HG02571 (cell line): ENCODE measurements at regions not wholly inside any gene's neighbourhood (a gene's known extent, or its start where the extent isn't known, plus 50 kb on each side); places are given as distances from the start of the nearest gene placed in this dataset.
"Not testable (repeated sequence)": the region's sequence is repeated elsewhere in the genome, so short reads cannot be mapped to it uniquely, and the experiment has no call there.

Source experiments
- ATAC-seq: cut with Tn5 transposase; IDR thresholded peaks from one replicate; pipeline ENCODE4 v1.9.1; 2021; ENCODE audit warnings: mild to moderate bottlenecking, moderate library complexity; ENCODE audit not compliant: unreplicated experiment

DNA sequence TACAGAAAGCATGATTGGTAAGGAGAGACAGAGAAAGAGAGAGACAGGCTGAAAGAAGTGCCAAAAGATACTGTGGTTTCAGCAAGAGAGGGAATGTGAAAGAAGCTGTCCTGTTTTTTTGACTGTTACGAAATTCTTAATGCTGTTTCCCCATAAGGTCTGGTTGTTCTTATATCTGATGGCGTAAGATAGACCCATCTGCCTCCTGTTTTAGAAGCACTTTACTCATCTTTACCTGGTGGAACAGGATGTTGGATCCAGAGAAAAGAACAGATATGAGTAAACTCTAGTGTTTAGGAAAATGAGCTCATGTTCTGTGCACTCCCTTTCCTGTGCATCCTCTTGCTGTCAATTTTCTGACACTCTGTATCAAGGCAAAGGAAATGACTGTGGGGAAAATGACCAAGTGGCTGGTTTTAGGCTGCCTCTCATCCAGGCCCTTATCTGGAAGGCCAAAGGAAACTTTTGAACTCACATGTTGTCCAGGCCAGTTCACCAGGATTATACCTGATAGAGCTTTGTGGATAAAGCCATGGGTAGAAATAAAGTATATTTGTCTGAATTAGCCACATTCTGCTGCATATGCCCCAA is 311.7 kb upstream of the HTR2C start:
- ATAC-seq, result no peak

DNA sequence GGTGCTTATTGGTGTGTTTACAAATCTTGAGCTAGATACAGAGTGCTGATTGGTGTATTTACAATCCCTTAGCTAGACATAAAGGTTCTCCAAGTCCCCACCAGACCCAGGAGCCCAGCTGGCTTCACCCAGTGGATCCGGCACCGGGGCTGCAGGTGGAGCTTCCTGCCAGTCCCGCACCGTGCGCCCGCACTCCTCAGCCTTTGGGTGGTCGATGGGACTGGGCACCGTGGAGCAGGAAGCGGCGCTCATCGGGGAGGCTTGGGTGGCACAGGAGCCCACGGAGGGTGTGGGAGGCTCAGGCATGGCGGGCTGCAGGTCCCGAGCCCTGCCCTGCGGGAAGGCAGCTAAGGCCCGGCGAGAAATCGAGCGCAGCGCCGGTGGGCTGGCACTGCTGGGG is 313.5 kb upstream of the HTR2C start:
- ATAC-seq, result not testable (repeated sequence)

DNA sequence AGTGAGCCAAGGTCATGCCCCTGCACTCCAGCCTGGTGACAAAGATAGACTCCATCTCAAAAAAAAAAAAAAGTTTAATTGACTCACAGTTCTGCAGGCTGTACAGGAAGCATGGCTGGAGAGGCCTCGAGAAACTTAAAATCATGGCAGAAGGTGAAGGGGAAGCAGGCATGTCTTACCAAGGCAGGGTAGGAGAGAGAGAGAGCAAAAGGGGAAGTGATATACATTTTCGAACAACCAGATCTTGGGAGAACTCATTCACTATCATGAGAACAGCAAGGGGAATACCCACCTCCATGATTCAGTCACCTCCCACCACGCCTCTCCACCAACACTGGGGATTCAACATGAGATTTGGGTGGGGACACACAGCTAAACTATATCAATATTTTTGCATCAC is 315.2 kb upstream of the HTR2C start:
- no peak for ATAC-seq

DNA sequence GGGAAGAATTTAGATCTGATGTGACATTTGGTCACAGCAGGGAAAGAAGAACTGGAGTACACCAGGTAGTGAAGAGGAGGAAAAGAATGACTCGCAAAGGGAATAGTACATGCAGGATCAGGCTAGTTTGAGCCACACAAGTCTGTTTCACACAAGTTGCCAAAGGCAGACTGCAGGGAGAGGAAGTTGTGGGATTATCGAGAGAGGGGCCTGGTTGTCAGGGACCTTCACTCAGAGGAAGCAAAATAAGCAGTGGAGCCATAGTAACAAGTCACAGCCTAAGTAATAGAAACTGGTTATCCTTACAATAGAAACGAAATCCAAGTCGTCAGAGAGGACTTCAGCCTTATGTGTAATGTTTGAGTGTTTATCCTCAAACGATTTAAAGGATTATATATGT is 316.7 kb upstream of the HTR2C start:
- no peak for ATAC-seq

DNA sequence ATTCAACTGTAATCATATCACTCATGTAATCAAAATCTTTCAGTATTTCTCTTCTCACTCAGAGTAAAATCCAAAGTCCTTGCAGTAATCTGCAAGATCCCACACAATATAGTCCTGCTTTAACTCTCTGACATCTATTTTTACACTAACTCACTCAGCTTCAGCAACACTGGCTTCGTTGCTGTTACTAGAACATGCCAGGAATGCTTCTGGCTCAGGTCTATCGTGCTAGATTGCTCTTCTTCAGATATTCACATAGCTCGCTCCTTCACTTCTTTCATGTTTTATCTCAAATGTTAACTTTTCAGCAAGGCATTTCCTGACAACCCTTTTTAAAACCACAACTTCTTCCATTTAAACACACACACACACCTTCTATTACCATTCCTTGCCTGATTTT is 331.7 kb upstream of the HTR2C start:
- no peak for ATAC-seq

DNA sequence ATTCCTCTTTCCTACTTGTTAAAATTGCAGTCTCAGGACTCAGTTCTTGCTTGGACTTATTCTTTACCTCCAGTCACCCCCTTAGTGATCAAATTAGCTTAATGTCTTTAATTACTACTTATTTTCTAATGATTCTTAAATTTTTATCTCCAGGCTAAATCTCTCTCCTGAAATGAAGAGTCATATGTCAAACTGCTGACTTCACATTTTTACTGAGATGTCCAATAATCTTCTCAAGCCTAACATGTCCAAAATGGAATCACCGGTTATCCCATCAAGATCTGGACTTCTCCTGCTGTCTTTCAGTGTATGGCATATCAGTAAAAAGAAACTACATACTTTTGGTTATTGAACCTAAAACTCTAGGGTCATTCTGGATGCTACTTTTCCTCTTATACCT is 332.3 kb upstream of the HTR2C start:
- no peak for ATAC-seq

DNA sequence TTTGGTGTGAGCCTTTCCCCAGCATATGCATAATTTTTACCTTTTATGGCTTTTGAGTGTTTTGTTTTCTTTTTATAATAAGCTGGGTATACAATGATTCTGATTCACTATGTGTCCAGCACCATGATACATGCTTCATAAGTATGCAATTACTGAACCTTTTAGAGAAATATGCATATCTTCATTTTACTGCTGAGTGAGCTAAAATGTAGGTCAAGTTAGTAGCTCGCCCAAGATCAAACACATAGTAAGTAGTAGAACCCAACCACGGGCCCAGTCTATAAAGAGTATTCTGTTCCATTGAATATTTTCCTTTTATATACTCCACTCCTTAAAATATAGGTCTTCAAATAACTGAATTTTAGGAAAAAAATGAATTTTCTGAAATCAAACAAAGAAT is 362.4 kb upstream of the HTR2C start:
- no peak for ATAC-seq

DNA sequence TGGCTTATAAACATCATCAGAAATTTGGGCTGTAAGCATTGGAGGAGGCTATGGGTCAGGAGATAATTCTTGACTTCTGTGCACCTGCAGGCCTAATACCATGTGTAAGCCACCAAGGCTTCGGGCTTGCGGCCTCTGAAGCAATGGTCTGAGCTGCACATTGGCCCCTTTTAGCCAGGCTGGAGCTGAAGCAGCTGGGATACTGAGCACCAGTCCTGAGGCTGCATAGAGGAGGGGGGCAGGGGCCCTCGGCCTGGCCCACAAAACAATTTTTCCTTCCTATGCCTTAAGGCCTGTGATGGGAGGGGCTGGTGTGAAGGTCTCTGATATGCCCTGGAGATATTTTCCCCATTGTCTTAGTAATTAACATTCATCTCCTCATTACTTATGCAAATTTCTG is 373.0 kb upstream of the HTR2C start:
- ATAC-seq, result no peak

DNA sequence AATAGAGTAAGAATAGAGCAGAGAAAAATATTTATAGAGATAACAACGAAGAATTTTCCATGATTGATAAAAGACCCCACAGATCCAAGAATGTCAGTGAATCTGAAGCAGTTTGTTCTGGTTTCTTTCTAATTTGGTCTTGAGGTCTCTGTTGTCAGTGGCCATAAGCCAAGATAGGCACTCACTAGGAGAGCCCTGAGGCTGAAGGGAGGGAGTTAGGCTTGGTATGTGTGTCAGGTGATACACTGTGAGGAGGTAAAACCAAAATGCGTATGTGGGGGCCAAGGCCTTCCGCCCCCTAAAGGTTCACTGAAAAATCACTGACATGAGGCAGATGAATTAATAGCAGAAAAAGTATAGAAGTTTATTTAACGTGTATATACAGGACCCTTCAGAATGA is 382.3 kb upstream of the HTR2C start:
- no peak for ATAC-seq

DNA sequence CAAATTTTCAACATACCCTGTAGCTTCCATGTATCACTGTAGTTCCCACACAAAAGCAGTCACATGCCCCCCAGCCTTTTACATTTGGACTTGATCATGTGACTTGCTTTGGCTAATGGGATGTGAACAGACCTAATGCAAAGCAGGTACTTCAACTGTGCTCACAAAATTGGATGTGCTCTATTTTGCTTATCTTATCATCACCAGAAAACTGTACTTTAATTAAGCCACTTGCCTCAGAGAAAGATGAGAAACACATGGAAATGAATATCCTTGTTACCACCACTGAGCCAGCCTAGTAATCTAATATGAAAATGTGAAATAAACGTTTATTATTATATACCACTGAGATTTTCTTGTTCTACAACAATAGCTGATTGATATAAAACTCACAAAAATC is 402.7 kb upstream of the HTR2C start:
- no peak for ATAC-seq

DNA sequence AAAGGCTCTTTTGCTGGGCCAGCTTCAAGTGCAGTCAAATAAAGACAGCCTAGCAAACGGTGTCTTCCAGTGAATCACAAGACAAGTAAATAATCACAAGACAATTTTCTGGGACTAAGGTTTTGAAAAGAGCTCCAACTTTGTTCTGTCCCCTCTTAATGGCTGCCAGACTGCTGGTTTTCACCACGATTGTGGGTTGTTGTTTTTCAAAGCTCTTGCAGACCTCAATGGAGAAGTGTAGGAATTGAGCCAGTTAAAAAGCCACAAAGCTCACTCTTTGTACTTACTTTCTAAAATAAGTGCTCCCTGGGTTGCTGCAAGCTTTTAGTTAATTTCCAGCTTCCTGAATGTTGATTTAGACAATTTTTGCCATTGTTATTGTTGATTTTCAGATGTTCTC is 405.8 kb upstream of the HTR2C start:
- no peak for ATAC-seq

DNA sequence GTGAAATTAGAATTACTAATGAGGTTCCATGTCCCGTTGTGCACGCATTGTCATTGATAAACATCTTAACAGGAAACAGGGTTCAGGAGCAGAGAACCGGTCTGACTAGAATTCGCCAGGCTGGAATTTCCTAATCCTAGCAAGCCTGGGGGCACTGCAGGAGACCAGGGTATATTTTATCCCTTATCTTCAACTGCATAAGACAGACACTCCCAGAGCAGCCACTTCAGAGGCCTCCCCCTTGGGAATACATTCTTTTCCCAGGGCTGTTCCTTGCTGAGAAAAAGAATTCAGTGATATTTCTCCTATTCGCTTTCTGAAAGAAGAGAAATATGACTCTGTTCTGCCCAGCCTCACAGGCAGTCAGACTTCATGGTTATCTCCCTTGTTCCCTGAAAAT is 416.6 kb upstream of the HTR2C start:
- not testable (repeated sequence) for ATAC-seq

DNA sequence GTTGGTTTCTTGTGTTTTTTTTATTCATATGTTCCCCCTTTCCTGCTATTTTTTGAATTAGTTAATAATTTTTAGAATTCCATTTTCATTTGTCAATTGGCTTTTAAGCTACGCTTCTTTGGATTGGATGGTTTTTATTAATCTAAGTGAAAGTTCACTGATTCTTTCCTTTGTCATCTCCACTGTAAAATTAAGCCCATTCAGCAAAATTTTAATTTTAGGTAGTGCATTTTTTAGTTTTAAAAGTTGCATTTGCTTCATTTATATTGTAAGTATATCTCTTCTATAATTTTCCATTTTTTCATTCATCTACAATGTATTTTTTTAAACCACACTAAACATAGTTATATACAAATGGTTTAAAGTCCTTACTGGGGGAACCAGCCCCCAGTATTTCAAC is 417.3 kb upstream of the HTR2C start:
- ATAC-seq, result no peak

DNA sequence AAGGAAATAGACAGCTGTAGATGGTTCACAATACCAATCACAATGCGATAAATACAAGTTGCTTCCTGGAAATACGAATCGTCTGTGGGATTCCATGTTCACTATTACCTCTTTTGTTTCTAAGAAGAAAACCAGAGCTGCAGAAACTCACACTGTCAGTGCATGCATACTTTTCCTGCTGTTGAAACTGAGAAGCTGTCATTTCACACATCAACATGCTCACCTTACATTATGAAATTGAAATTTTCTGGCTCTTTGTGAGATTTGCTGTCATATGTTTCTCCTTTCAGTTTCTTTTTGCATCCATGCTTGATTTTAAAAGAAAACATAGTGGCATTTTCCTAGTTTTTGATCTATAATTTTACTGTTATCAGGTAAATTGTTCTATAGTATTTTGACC is 418.3 kb upstream of the HTR2C start:
- ATAC-seq, result no peak

DNA sequence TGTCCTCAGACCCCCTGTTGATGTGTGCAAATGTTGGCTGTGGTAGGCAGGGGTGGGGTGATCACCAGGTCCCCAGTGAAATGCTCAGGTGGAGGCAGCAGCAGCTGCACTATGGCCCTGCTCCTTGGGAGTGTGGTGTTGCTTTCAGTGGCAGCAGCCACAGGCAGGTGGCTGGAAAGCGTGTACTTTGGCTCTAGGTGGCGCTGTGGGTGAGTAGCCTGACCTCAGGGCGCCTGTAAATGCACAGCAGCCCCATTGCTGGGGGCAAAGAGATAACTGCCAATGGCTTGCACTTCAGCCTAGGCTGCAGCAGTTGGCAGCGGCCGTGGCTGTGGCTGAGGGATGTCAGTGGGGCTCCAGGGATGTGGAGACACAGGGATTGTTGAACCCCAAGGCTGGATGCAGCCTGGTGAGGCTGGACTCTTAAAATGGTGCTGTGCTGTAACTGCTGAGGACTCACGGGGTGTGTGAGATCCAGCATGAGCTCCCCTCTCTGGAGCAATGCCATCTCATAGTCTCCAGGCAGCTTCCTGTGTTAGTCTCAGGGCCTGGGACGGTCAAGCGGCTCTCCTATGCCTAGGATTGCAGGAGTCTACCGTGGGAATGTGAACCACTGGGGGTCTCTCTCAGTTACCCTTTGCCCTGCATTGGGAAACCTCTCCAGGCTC is 421.7 kb upstream of the HTR2C start:
- no peak for ATAC-seq

DNA sequence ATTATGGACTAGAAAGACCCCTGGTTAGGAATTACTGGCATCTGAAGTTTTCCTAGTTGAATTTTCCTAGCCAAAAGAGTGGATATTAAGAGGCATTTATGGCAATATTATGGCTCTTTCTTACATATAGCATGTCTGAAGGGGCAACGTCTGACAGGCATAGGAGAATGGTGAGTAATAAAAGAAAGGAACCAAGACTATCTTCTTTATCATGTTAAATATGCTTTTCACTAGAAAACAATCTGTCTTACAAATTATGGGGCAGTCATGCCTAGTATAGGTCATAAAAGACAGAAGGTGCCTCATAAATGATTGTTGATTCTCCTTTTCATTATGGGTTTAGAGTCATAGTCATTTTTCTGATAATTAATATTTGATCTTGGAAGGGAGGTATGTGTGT is 431.1 kb upstream of the HTR2C start:
- no peak for ATAC-seq

DNA sequence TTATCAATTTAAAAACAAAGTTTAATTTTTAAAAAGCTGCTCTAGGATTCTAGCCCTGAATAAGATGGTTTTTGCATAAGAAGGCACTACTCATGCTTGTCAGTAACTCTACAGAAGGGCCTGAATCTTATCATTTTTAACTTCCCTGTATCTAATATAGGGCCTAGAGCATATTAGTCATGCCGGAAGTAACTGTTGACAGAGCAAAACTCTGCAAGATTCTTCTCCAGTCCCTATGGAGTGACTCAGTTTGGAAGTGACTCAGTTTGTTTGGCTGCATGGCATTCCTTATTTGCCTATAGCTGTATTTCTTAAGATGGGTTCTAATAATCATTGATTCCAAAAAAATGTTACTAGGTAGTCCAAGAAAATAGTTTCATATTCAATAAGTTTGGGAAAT is 431.8 kb upstream of the HTR2C start:
- no peak for ATAC-seq

DNA sequence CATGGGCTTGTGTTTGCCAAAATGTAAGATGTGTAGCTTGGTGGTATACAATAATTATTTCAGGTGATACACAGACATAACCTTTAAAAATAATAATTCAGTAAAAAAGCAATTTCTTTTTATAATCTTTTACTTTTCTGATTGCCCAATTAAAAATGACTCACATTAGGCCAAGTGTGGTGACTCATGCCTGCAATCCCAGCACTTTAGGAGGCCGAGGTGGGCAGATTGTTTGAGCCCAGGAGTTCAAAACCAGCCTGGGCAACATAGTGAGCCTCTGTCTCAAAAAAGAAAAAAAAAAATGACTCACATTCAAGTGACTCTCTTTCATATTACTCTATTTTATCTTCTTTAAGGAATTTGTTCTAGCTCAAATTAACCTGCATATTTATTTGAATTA is 449.4 kb upstream of the HTR2C start:
- no peak for ATAC-seq

DNA sequence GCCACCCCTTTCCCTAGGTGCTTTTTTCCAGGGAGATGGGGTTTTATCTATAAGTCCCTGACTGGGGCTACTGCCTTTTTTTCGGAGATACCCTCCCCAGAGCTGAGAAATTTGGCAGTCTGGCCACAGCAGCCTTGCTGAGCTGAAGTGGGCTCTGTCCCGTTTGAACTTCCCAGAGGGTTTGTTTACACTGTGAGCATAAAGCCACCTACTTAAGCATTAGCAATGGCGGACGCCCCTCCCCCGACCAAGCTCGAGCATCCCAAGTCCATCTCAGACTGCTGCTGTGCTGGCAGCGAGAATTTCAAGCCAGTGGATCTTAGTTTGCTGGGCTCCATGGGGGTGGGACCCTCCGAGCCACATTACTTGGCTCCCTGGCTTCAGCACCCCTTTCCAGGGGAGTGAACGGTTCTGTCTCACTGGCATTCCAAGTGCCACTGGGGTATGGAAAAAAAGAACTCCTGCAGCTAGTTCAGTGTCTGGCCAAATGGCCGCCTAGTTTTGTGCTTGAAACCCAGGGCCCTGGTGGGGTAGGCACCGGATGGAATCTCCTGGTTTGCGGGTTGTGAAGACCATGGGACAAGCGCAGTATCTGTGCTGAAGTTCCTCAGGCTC is 456.4 kb upstream of the HTR2C start:
- no peak for ATAC-seq

DNA sequence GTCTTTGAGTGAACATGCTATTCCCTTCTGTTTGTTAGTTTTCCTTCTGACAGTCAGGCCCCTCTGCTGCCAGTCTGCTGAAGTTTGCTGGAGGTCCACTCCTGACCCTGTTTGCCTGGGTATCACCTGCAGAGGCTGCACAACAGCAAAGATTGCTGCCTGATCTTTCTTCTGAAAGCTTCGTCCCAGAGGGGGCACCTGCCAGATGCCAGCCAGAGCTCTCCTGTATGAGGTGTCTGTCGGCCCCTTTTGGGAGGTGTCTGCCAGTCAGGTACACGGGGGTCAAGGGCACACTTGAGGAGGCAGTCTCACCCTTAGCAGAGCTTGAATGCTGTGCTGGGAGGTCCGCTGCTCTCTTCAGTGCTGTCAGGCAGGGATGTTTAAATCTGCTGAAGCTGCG is 456.9 kb upstream of the HTR2C start:
- no peak for ATAC-seq

DNA sequence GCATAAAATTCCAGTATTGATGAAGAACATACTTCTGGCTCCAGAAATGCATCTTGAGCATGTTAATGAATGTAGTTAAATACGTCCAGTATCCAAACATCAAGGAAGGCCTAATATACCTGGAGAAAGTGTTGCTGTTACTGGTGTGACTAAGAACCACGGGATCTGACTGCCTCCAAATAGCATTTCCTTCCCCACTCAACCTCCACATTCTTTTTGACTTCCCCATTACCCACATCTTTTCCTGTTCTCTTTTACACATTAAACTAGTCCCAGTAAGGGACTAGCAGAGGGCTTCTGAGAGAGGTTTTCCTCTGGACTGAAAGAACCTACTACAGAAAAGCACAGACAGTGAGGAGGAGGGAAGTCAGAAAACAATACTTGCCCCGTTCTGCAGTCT is 482.8 kb upstream of the HTR2C start:
- ATAC-seq, result no peak

DNA sequence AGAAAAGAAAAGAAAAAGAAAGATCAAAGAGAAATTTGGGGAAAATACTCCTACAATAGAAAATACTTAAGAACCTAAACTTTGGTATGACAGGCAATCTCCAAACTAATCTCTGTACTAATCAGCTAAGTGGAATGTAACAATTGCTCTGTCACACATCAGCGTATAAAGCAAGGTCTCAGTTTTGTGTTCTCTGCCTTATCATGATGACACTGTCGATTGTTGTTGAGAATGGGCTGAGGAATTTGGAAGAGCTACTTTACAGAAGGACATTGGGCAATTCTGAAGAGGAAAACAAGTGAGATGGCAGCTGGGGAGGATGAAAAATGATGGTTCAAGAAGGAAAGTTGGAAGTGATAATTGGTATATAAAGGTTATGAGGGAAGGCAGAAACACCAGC is 486.0 kb upstream of the HTR2C start:
- ATAC-seq, result no peak

DNA sequence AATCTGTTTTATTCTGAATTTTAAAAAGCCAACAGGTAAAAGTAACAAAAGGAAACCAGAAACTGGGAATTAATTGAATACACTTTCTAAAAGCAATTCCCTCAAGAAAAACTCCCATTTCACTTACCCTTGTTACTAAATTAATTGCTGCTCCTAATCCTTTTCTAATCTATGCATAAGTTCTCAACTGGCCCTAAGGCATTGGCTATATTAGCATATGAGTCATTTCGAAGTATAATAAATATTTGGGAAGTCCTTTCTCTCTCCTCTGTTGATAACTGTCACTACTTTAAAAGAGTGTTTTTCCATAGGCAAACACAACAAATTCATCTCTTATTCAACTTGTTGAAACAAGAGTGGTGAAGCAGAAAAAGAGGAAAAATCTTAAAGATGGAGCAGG is 486.5 kb upstream of the HTR2C start:
- ATAC-seq, result no peak
